Endothelial cell of umbilical vein (primary cell): ENCODE measurements at regions not wholly inside any gene's neighbourhood (a gene's known extent, or its start where the extent isn't known, plus 50 kb on each side); places are given as distances from the start of the nearest gene placed in this dataset.
"Not testable (repeated sequence)": the region's sequence is repeated elsewhere in the genome, so short reads cannot be mapped to it uniquely, and the experiment has no call there.

ENCODE experiments used
- BruUV-seq: library from RNA; stranded (reverse); fragments of 400-500 nt; replicated peaks from 2 replicates; lab custom pipeline; 2021; lab: Mats Ljungman, UMichigan
- CTCF ChIA-PET: fragments of 300-600, 350-600 bp; sonication (Branson Sonifier 250); formaldehyde crosslinking; loops from one replicate; lab custom pipeline; 2021; ENCODE audit warnings: antibody characterized with exemption, inconsistent platforms; lab: Charles Lee
- POLR2A ChIA-PET: fragments of 300-600, 350-600 bp; sonication (Branson Sonifier 250); formaldehyde crosslinking; loops from one replicate; lab custom pipeline; 2021; ENCODE audit warnings: antibody characterized with exemption, inconsistent platforms; lab: Charles Lee
- DNase-seq: peaks from one replicate; pipeline ENCODE4 v3.0.0-alpha.2; 2011; ENCODE audit warnings: low read depth, low spot score
- FAIRE-seq: peaks from 2 replicates; lab custom pipeline; 2011; peaks lifted over from hg19 to GRCh38; lab: Jason Lieb, UNC
- H2AFZ ChIP-seq: 2 replicates; pipeline ENCODE4 v1.6.0; 2012; ENCODE audit warnings: low read depth, low read length, control low read depth, inconsistent platforms
- H3K27ac ChIP-seq: 2 replicates; pipeline ENCODE4 v1.5.1; 2011; ENCODE audit warnings: low read depth, mild to moderate bottlenecking, control low read depth, low read length, moderate library complexity; ENCODE audit not compliant: insufficient read depth
- H3K27me3 ChIP-seq, 2 experiments: 2 replicates each; pipeline versions ENCODE4 v1.6.0 to v1.6.1; 2011; ENCODE audit warnings: low read length in 2 of 2, mixed read lengths in 1 of 2; ENCODE audit not compliant: control insufficient read depth in 2 of 2, insufficient read depth in 2 of 2
- H3K36me3 ChIP-seq, 2 experiments: 2 replicates in 1 of 2; 3 replicates in 1 of 2; pipeline ENCODE4 v1.5.1; 2011; ENCODE audit warnings: low read length in 2 of 2, mild to moderate bottlenecking in 1 of 2, moderate library complexity in 1 of 2; ENCODE audit not compliant: control insufficient read depth in 2 of 2, insufficient read depth in 2 of 2; ENCODE audit errors: extremely low read depth in 1 of 2
- H3K4me1 ChIP-seq: 3 replicates; pipeline ENCODE4 v1.5.1; 2011; ENCODE audit warnings: mild to moderate bottlenecking, low read length; ENCODE audit not compliant: control insufficient read depth, insufficient read depth; ENCODE audit errors: extremely low read depth
- H3K4me2 ChIP-seq: 2 replicates; pipeline ENCODE4 v1.6.1; 2011; ENCODE audit warnings: low read length, control low read depth, mixed read lengths; ENCODE audit not compliant: insufficient read depth
- H3K4me3 ChIP-seq, 3 experiments: fragments of 200-600 bp in 1 of 3; sonication (generic), shearing (Covaris generic) in 1 of 3; replicated peaks in 1 of 3; 2 replicates each; pipeline ENCODE4 v1.5.1; 2011 to 2016; ENCODE audit warnings: control low read depth in 3 of 3, low read length in 3 of 3, mild to moderate bottlenecking in 2 of 3, inconsistent platforms in 1 of 3, low read depth in 1 of 3, moderate library complexity in 1 of 3; ENCODE audit not compliant: insufficient read depth in 1 of 3
- H3K79me2 ChIP-seq: 2 replicates; pipeline ENCODE4 v1.6.0; 2012; ENCODE audit warnings: low read length, inconsistent platforms; ENCODE audit not compliant: control insufficient read depth, insufficient read depth
- H3K9ac ChIP-seq: replicated peaks from 2 replicates; pipeline ENCODE3; 2011; ENCODE audit warnings: low read length, control low read depth; ENCODE audit not compliant: insufficient read depth; ENCODE audit errors: extremely low read depth
- H3K9me1 ChIP-seq: replicated peaks from 3 replicates; pipeline ENCODE4 v1.6.0; 2011; ENCODE audit warnings: mild to moderate bottlenecking, low read length; ENCODE audit not compliant: control insufficient read depth, insufficient read depth; ENCODE audit errors: extremely low read depth
- H3K9me3 ChIP-seq: replicated peaks from 2 replicates; pipeline ENCODE4 v1.5.1; 2012; ENCODE audit warnings: low read length, inconsistent platforms; ENCODE audit not compliant: control insufficient read depth, insufficient read depth
- H4K20me1 ChIP-seq: replicated peaks from 2 replicates; pipeline ENCODE3; 2011; ENCODE audit warnings: mild to moderate bottlenecking, low read length; ENCODE audit not compliant: control insufficient read depth, insufficient read depth; ENCODE audit errors: extremely low read depth
- CTCF ChIP-seq, 2 donors: IDR thresholded peaks; 1 replicate in 1 of 2; 2 replicates in 1 of 2; pipeline ENCODE4 v1.5.1; 2011; ENCODE audit warnings: low read length in 2 of 2, mild to moderate bottlenecking in 2 of 2, moderate library complexity in 2 of 2, control low read depth in 1 of 2, inconsistent platforms in 1 of 2, low read depth in 1 of 2; ENCODE audit not compliant: insufficient read depth in 1 of 2; ENCODE audit errors: extremely low read depth in 1 of 2
- EZH2 ChIP-seq: IDR thresholded peaks from 2 replicates; pipeline ENCODE4 v1.6.1; 2012; ENCODE audit warnings: borderline replicate concordance, low read depth, mild to moderate bottlenecking, moderate library complexity, low read length, inconsistent platforms; ENCODE audit not compliant: severe bottlenecking
- FOS ChIP-seq: IDR thresholded peaks from 2 replicates; pipeline ENCODE4 v1.6.1; 2011; ENCODE audit warnings: mild to moderate bottlenecking, low read length, moderate library complexity, borderline replicate concordance; ENCODE audit not compliant: insufficient read depth
- GATA2 ChIP-seq: IDR thresholded peaks from 2 replicates; pipeline ENCODE4 v1.7.0; 2011; ENCODE audit warnings: low read depth, mild to moderate bottlenecking, moderate library complexity, mixed read lengths, low read length; ENCODE audit not compliant: insufficient read length, insufficient read depth
- JUN ChIP-seq: IDR thresholded peaks from 2 replicates; pipeline ENCODE4 v1.6.1; 2011; ENCODE audit warnings: borderline replicate concordance, low read depth; ENCODE audit not compliant: insufficient read length, insufficient read depth
- MAX ChIP-seq: IDR thresholded peaks from 2 replicates; pipeline ENCODE4 v1.6.1; 2011; ENCODE audit not compliant: insufficient read depth, insufficient read length
- MYC ChIP-seq: IDR thresholded peaks from one replicate; pipeline ENCODE4 v1.6.1; 2011; ENCODE audit warnings: mild to moderate bottlenecking, low read depth, low read length
- POLR2A ChIP-seq: IDR thresholded peaks from 2 replicates; pipeline ENCODE4 v1.6.1; 2012; ENCODE audit warnings: low read depth, mild to moderate bottlenecking, control low read depth, low read length
- POLR2AphosphoS5 ChIP-seq: IDR thresholded peaks from 2 replicates; pipeline ENCODE4 v1.6.1; 2012; ENCODE audit warnings: low read depth, mild to moderate bottlenecking, control low read depth, low read length, moderate library complexity; ENCODE audit not compliant: insufficient read depth
- dilution Hi-C: fragments of 300-500 bp; cut with MboI; formaldehyde crosslinking; loops from one replicate; pipeline ENCODE4 v1.15.0; 2019; ENCODE audit warnings: low sequenced_read_pairs; ENCODE audit not compliant: extremely low pct_ligation_motif_present
- intact Hi-C: fragments of 100-400 bp; cut with micrococcal nuclease; formaldehyde crosslinking; loops from one replicate; pipeline ENCODE4 v1.10.0; 2022

GRCh38 chr6:137717074-137718073 is 149.7 kb upstream of the TNFAIP3 start:
- Histone ChIP-seq H4K20me1 (no peaks in the 10 kb centered on the region), H3K9me3 (no peaks in the 10 kb centered on the region), H2AFZ (no peak overlapping the region), H3K27me3 (no peaks in the 10 kb centered on the region), H3K4me1 (no peaks in the 10 kb centered on the region), H3K36me3 (no peaks in the 10 kb centered on the region), H3K79me2 (no peaks in the 10 kb centered on the region), H3K27ac (no peak overlapping the region), H3K9ac (no peak overlapping the region), H3K4me2 (no peak overlapping the region), H3K9me1 (no peaks in the 10 kb centered on the region), H3K4me3 (no peak overlapping the region)
- DNase-seq: no peak
- ChIA-PET CTCF (interaction anchor here (1.1 to 2.5 kb wide), 5 partner anchors 7 to 258 kb away, joined by 3 to 8 read pairs (median 5); no protein-coding TSS in a partner anchor), POLR2A (no interaction called here)
- dilution Hi-C loops (no loop called here), intact Hi-C loops (no loop called here)
- no peak for FAIRE-seq
- no peak for TF ChIP-seq MAX
- no peak for TF ChIP-seq GATA2
- TF ChIP-seq JUN: no peak
- no peak for TF ChIP-seq POLR2AphosphoS5
- no peak for TF ChIP-seq FOS
- no peak for TF ChIP-seq POLR2A
- no peak for TF ChIP-seq CTCF (IDR thresholded peaks at IDR 0.05; ENCODE audit: extremely low read depth in 1 of 2, insufficient read depth in 1 of 2, low read depth in 1 of 2, low read length in 2 of 2)
- TF ChIP-seq EZH2: no peak
- no peak for TF ChIP-seq MYC
- BruUV-seq: no TSS peak

DNA sequence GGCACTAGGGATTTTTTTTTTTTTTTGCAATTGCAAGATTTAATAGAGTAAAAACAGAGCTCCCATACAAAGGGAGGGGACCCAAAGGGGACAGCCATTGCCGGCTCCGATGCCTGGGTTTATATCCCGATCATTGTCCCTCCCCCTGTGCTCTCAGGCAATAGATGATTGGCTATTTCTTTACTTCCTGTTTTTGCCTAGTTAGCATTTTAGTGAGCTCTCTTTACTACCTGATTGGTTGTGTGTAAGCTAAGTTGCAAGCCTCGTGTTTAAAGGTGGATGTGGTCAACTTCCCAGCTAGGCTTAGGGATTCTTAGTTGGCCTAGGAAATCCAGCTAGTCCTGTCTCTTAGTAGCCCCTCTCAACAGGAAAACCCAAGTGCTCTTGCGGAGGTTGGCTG is 148.2 kb upstream of the TNFAIP3 start:
- H3K4me2 ChIP-seq, H3K27ac ChIP-seq, H2AFZ ChIP-seq, H3K9me3 ChIP-seq, DNase-seq, H3K4me3 ChIP-seq, H3K9me1 ChIP-seq, POLR2A ChIA-PET, H3K36me3 ChIP-seq, H3K9ac ChIP-seq, intact Hi-C loops, BruUV-seq, H3K79me2 ChIP-seq, H3K4me1 ChIP-seq, FAIRE-seq, dilution Hi-C loops, H3K27me3 ChIP-seq, H4K20me1 ChIP-seq: not testable (repeated sequence)
- CTCF ChIA-PET: interaction anchor here (0.6 to 1.1 kb wide), 2 partner anchors 10 to 11 kb away, joined by 3 read pairs; no protein-coding TSS in a partner anchor
